ENCODE measurements at regions not wholly inside any gene's neighbourhood (a gene's known extent, or its start where the extent isn't known, plus 50 kb on each side); places are given as distances from the start of the nearest gene placed in this dataset.
A peak's percentile ranks its signal among the peaks of the same experiment; 100 is the strongest.

GRCh38 chr2:62292190-62292589 lies 96.3 kb downstream of the B3GNT2 start:
- H3K27me3 ChIP-seq (ENCODE audit: insufficient read depth in 3 of 3, low read length in 2 of 3) = no peaks in the 10 kb centered on the region
- 16 to 27% (median 19%) methylated on average over 4 of the region's 4 CpGs for WGBS, 3 donors
- H3K27ac ChIP-seq = no peak overlapping the region
- intact Hi-C loops (cut with DNase I) = loop anchor here in 1 of 2 donors (10.0 kb wide), 1 partner anchor 97 kb away; the partner anchor contains the start of gene B3GNT2
- no peak for TF ChIP-seq CTCF (IDR thresholded peaks at IDR 0.05)
- peak in 2 of 4 donors; percentile 24 to 44 for ATAC-seq
- H3K4me3 ChIP-seq = no peak overlapping the region
- no peak for DNase-seq
- H3K9me3 ChIP-seq = no peaks in the 10 kb centered on the region
- no peaks in the 10 kb centered on the region for H3K36me3 ChIP-seq (ENCODE audit: insufficient read depth in 1 of 2, low read depth in 1 of 2)
- H3K4me1 ChIP-seq = peaks cover 19% of the 10 kb centered on the region

GRCh38 chr2:62291517-62292137 lies 95.7 kb downstream of the B3GNT2 start:
- no peak for ATAC-seq

GRCh38 chr2:62291052-62291451 lies 95.1 kb downstream of the B3GNT2 start:
- intact Hi-C loops (cut with DNase I) = loop anchor here in 1 of 2 donors (10.0 kb wide), 1 partner anchor 96 kb away; the partner anchor contains the start of gene B3GNT2

More at GRCh38 chr2:62291517-62292137, 95.7 kb downstream of the B3GNT2 start:
- intact Hi-C loops (cut with DNase I) = loop anchor here in 1 of 2 donors (10.0 kb wide), 1 partner anchor 97 kb away; the partner anchor contains the start of gene B3GNT2
- Histone ChIP-seq H3K4me3 (no peak overlapping the region), H3K27ac (no peak overlapping the region), H3K36me3 (ENCODE audit: insufficient read depth in 1 of 2, low read depth in 1 of 2) (no peaks in the 10 kb centered on the region), H3K9me3 (no peaks in the 10 kb centered on the region), H3K4me1 (peaks cover 19% of the 10 kb centered on the region), H3K27me3 (ENCODE audit: insufficient read depth in 3 of 3, low read length in 2 of 3) (no peaks in the 10 kb centered on the region)
- DNase-seq = no peak
- TF ChIP-seq CTCF (IDR thresholded peaks at IDR 0.05) = no peak
- 85 to 89% (median 88%) methylated on average over 7 of the region's 7 CpGs for WGBS, 3 donors

DNA sequence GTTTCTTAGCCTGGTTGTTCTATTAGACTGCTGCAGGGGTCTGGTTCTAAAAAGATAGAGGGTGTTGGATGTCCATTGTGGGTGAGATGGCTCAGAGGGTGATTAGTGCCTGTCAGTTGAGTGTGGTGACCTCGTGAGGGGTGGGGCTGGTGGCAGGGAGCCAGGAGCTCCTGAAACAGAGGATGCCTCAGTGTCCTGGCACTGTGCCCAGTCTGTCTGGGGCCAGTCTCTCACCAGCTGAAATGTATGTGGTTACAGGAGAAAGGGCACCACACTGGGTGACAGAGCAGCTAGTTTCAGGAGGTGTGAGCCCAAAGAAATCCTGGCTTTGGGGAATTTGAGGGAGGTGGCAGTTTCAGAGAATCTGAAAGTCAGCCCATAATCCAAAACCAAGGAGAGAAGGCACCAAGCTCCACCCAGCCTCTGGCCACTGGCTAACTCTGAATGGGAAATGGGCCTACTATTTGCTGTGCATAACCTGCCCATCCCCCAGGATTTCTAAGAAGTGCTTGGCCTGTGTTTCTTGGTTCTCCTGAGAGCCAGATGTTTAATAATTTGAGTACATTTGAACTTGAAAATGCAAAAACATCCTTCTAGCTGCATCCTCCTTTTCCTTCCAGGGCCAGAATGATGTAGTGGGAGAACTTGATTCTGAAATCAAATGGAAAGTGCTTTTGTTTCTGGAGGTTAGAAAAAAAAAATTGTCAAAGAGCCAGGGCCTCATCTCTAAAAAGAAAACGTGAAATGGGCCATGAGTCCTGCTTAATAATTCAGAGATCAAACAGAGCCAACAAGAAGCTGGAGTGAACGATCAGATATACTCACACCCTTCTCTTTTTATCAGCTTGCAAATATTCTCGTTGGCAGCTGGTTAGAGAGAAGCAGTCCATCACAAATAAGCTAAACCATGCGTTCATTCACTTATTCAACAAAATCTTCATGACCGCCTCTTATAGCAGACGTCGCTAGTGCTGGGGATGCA lies 92.3 kb downstream of the B3GNT2 start:
- Histone ChIP-seq H3K27ac (no peak overlapping the region), H3K36me3 (ENCODE audit: insufficient read depth in 1 of 2, low read depth in 1 of 2) (no peaks in the 10 kb centered on the region), H3K27me3 (ENCODE audit: insufficient read depth in 3 of 3, low read length in 2 of 3) (no peaks in the 10 kb centered on the region), H3K9me3 (peaks cover 7% of the 10 kb centered on the region), H3K4me1 (peaks cover 10% of the 10 kb centered on the region), H3K4me3 (no peak overlapping the region)
- intact Hi-C loops (cut with DNase I) = no loop called here
- ATAC-seq (peak in 2 of 4 donors; percentile 38 to 50), DNase-seq (peak; percentile 69 to 74)
- 58 to 62% (median 62%) methylated on average over 8 of the region's 8 CpGs for WGBS, 3 donors
- no peak for TF ChIP-seq CTCF (IDR thresholded peaks at IDR 0.05)

More at GRCh38 chr2:62291052-62291451, 95.1 kb downstream of the B3GNT2 start:
- no peak for TF ChIP-seq CTCF (IDR thresholded peaks at IDR 0.05)
- Histone ChIP-seq H3K27me3 (ENCODE audit: insufficient read depth in 3 of 3, low read length in 2 of 3) (no peaks in the 10 kb centered on the region), H3K27ac (no peak overlapping the region), H3K9me3 (peaks cover 3% of the 10 kb centered on the region), H3K36me3 (ENCODE audit: insufficient read depth in 1 of 2, low read depth in 1 of 2) (no peaks in the 10 kb centered on the region), H3K4me1 (peaks cover 19% of the 10 kb centered on the region), H3K4me3 (no peak overlapping the region)
- ATAC-seq (no peak), DNase-seq (no peak)
- WGBS, 3 donors = 83 to 92% (median 92%) methylated on average over 1 of the region's 1 CpG

Data from psoas muscle (tissue), 7 donors.